NOMO-1 treated with DMSO at 0.1 percent for 48 hours (cell line): ENCODE measurements at regions not wholly inside any gene's neighbourhood (a gene's known extent, or its start where the extent isn't known, plus 50 kb on each side); places are given as distances from the start of the nearest gene placed in this dataset.
"Not testable (repeated sequence)": the region's sequence is repeated elsewhere in the genome, so short reads cannot be mapped to it uniquely, and the experiment has no call there.

Source experiments
- DNase-seq: peaks from one replicate; lab custom pipeline; 2025; ENCODE audit not compliant: unreplicated experiment; lab: John Stamatoyannopoulos, UW

GRCh38 chr10:106089855-106090254 lies 1074.7 kb downstream of the SORCS1 start:
- no peak for DNase-seq

- peak; percentile 8 for DNase-seq
Observed at GRCh38 chr10:106086391-106086790, 1078.1 kb downstream of the SORCS1 start.

GRCh38 chr10:106083572-106083971 lies 1080.9 kb downstream of the SORCS1 start:
- no peak for DNase-seq

GRCh38 chr10:106082865-106083264 lies 1081.6 kb downstream of the SORCS1 start:
- no peak for DNase-seq

GRCh38 chr10:106078895-106079576 lies 1085.5 kb downstream of the SORCS1 start:
- DNase-seq: no peak

- DNase-seq: no peak
Observed at GRCh38 chr10:106076496-106076895, 1088.0 kb downstream of the SORCS1 start.

- no peak for DNase-seq
Observed at GRCh38 chr10:106053061-106053460, 1111.4 kb downstream of the SORCS1 start.

GRCh38 chr10:106044503-106044902 lies 1120.0 kb downstream of the SORCS1 start:
- no peak for DNase-seq

- DNase-seq: no peak
Observed at GRCh38 chr10:106043863-106044262, 1120.6 kb downstream of the SORCS1 start.

- DNase-seq: no peak
Observed at GRCh38 chr10:106038246-106038645, 1126.3 kb downstream of the SORCS1 start.

- no peak for DNase-seq
Observed at GRCh38 chr10:106033065-106033464, 1131.4 kb downstream of the SORCS1 start.

GRCh38 chr10:106032450-106033002 lies 1132.0 kb downstream of the SORCS1 start:
- DNase-seq: no peak

GRCh38 chr10:106027240-106027639 lies 1137.3 kb downstream of the SORCS1 start:
- DNase-seq: no peak

GRCh38 chr10:106025208-106025811 lies 1139.2 kb downstream of the SORCS1 start:
- no peak for DNase-seq

GRCh38 chr10:106023329-106023728 lies 1141.2 kb downstream of the SORCS1 start:
- peak; percentile 90 for DNase-seq

GRCh38 chr10:106019559-106019958 lies 1144.9 kb downstream of the SORCS1 start:
- not testable (repeated sequence) for DNase-seq

GRCh38 chr10:106015369-106016199 lies 1148.9 kb downstream of the SORCS1 start:
- DNase-seq: not testable (repeated sequence)

- DNase-seq: no peak
Observed at GRCh38 chr10:106011250-106011649, 1153.3 kb downstream of the SORCS1 start.

GRCh38 chr10:106000721-106001120 lies 1163.8 kb downstream of the SORCS1 start:
- DNase-seq: no peak

- DNase-seq: no peak
Observed at GRCh38 chr10:105993609-105994008, 1170.9 kb downstream of the SORCS1 start.

- DNase-seq: no peak
Observed at GRCh38 chr10:105992928-105993327, 1171.6 kb downstream of the SORCS1 start.

- DNase-seq: no peak
Observed at GRCh38 chr10:105990529-105990928, 1174.0 kb downstream of the SORCS1 start.
